Mesenchymal stem cell (in vitro differentiated cells and primary cell): ENCODE measurements at regions not wholly inside any gene's neighbourhood (a gene's known extent, or its start where the extent isn't known, plus 50 kb on each side); places are given as distances from the start of the nearest gene placed in this dataset.

Source experiments
- DNase-seq: peaks from one replicate; pipeline ENCODE4 v3.0.0-alpha.2; 2013
- H2AFZ ChIP-seq: one replicate; pipeline ENCODE4 v1.6.1; 2013; ENCODE audit warnings: low read depth, mild to moderate bottlenecking, control low read depth, inconsistent platforms, low read length, moderate library complexity
- H2AK5ac ChIP-seq: 2 replicates; pipeline ENCODE4 v1.6.1; 2013; ENCODE audit warnings: low read length, moderate library complexity, mild to moderate bottlenecking, inconsistent platforms; ENCODE audit not compliant: severe bottlenecking
- H2BK120ac ChIP-seq: one replicate; pipeline ENCODE4 v1.6.1; 2013; ENCODE audit warnings: low read depth, mild to moderate bottlenecking, inconsistent platforms, low read length, moderate library complexity
- H2BK12ac ChIP-seq, 2 experiments: one replicate each; pipeline ENCODE4 v1.6.1; 2013; ENCODE audit warnings: inconsistent platforms in 2 of 2, low read length in 2 of 2, mild to moderate bottlenecking in 2 of 2, moderate library complexity in 2 of 2, control low read depth in 1 of 2
- H2BK15ac ChIP-seq: one replicate; pipeline ENCODE4 v1.6.1; 2013; ENCODE audit warnings: mild to moderate bottlenecking, low read depth, inconsistent platforms; ENCODE audit not compliant: poor library complexity, severe bottlenecking
- H2BK5ac ChIP-seq: 2 replicates; pipeline ENCODE4 v1.6.1; 2013; ENCODE audit warnings: low read depth, mild to moderate bottlenecking, low read length, control low read depth, inconsistent platforms; ENCODE audit not compliant: poor library complexity, severe bottlenecking
- H3K14ac ChIP-seq, 2 experiments: one replicate each; pipeline ENCODE4 v1.6.1; 2013; ENCODE audit warnings: inconsistent platforms in 2 of 2, low read length in 2 of 2, control low read depth in 1 of 2, mild to moderate bottlenecking in 1 of 2, moderate library complexity in 1 of 2
- H3K18ac ChIP-seq, 2 experiments: one replicate each; pipeline ENCODE4 v1.6.1; 2013; ENCODE audit warnings: inconsistent platforms in 2 of 2, low read length in 2 of 2, control low read depth in 1 of 2, low read depth in 1 of 2, mild to moderate bottlenecking in 1 of 2
- H3K23ac ChIP-seq, 2 experiments: one replicate each; pipeline ENCODE4 v1.6.1; 2013; ENCODE audit warnings: inconsistent platforms in 2 of 2, low read length in 2 of 2, mild to moderate bottlenecking in 2 of 2, moderate library complexity in 2 of 2, control low read depth in 1 of 2
- H3K27ac ChIP-seq: 2 replicates; pipeline ENCODE4 v1.5.1; 2013; ENCODE audit warnings: mild to moderate bottlenecking, moderate library complexity, low read length, control low read depth, inconsistent platforms; ENCODE audit not compliant: poor library complexity, severe bottlenecking
- H3K27me3 ChIP-seq, 2 experiments: 2 replicates each; pipeline versions ENCODE4 v1.6.1 to v1.7.0; 2013; ENCODE audit warnings: low read length in 2 of 2, mild to moderate bottlenecking in 2 of 2, moderate library complexity in 2 of 2, control low read depth in 1 of 2, inconsistent platforms in 1 of 2; ENCODE audit not compliant: control insufficient read depth in 1 of 2, insufficient read depth in 1 of 2
- H3K36me3 ChIP-seq, 2 experiments: 2 replicates each; pipeline versions ENCODE4 v1.6.1 to v1.7.0; 2013; ENCODE audit warnings: low read length in 2 of 2, control low read depth in 1 of 2, inconsistent platforms in 1 of 2, low read depth in 1 of 2, mild to moderate bottlenecking in 1 of 2; ENCODE audit not compliant: insufficient read depth in 2 of 2, control insufficient read depth in 1 of 2
- H3K4ac ChIP-seq, 2 experiments: one replicate each; pipeline ENCODE4 v1.6.1; 2013; ENCODE audit warnings: inconsistent platforms in 2 of 2, low read length in 2 of 2, mild to moderate bottlenecking in 2 of 2, moderate library complexity in 2 of 2, control low read depth in 1 of 2, low read depth in 1 of 2
- H3K4me1 ChIP-seq: 2 replicates; pipeline ENCODE4 v1.6.1; 2013; ENCODE audit warnings: low read depth, low read length, control low read depth; ENCODE audit not compliant: control insufficient read depth, insufficient read depth
- H3K4me2 ChIP-seq: 2 replicates; pipeline ENCODE4 v1.6.1; 2013; ENCODE audit warnings: low read length, mild to moderate bottlenecking, inconsistent platforms; ENCODE audit not compliant: poor library complexity, severe bottlenecking
- H3K4me3 ChIP-seq, 2 experiments: 2 replicates each; pipeline versions ENCODE4 v1.5.1 to v1.7.0; 2013; ENCODE audit warnings: low read length in 2 of 2, mild to moderate bottlenecking in 2 of 2, control low read depth in 1 of 2, low read depth in 1 of 2; ENCODE audit not compliant: insufficient read depth in 1 of 2
- H3K79me1 ChIP-seq: replicated peaks from 2 replicates; pipeline ENCODE4 v1.6.1; 2013; ENCODE audit warnings: mild to moderate bottlenecking, control low read depth, low read length, inconsistent platforms; ENCODE audit not compliant: poor library complexity, severe bottlenecking
- H3K9ac ChIP-seq: 2 replicates; pipeline ENCODE4 v1.7.0; 2013; ENCODE audit warnings: mild to moderate bottlenecking, low read length, moderate library complexity
- H3K9me3 ChIP-seq: 2 replicates; pipeline ENCODE4 v1.7.0; 2013; ENCODE audit warnings: mild to moderate bottlenecking, low read length; ENCODE audit not compliant: control insufficient read depth
- H4K8ac ChIP-seq: one replicate; pipeline ENCODE4 v1.6.1; 2013; ENCODE audit warnings: inconsistent platforms, mild to moderate bottlenecking, low read length, moderate library complexity
- H4K91ac ChIP-seq: one replicate; pipeline ENCODE4 v1.6.1; 2013; ENCODE audit warnings: mild to moderate bottlenecking, low read length, inconsistent platforms
- WGBS: methylation state at CpG from one replicate; pipeline ENCODE4 v1.1.7; 2013; ENCODE audit warnings: mixed read lengths; 5-methylcytosine and 5-hydroxymethylcytosine counted together

DNA sequence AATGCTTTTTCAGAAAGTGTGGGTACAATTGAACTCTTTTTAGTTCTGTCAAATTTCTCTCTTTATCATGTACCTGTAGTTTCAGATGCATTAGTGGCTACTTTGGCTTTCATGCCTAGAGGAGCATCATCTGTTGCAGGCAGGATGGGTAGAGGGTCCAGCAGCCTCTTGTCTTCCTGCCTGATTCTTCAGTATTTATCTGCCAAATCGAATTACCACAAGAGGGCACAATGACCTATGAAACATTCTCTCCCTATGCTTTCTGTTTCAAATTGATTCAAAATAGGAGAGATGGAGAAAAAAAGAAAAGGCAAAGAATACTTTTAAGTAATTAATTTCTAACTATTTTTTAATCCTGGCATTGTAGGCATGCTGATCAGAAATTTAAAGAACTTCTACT lies 477.2 kb downstream of the TRIB2 start:
- no peak overlapping the region for H4K8ac ChIP-seq
- H3K27ac ChIP-seq: no peak overlapping the region
- H4K91ac ChIP-seq: no peak overlapping the region
- H2BK12ac ChIP-seq: no peak overlapping the region
- H3K27me3 ChIP-seq: no peaks in the 10 kb centered on the region
- H3K4me3 ChIP-seq: no peak overlapping the region
- no peaks in the 10 kb centered on the region for H3K79me1 ChIP-seq
- no peak overlapping the region for H2BK15ac ChIP-seq
- H2AFZ ChIP-seq: no peak overlapping the region
- no peaks in the 10 kb centered on the region for H3K36me3 ChIP-seq
- no peak overlapping the region for H2BK120ac ChIP-seq
- no peak overlapping the region for H2BK5ac ChIP-seq
- no peak overlapping the region for H3K18ac ChIP-seq
- no peak overlapping the region for H3K23ac ChIP-seq
- no peaks in the 10 kb centered on the region for H3K9me3 ChIP-seq
- H3K9ac ChIP-seq: peak overlapping the region; percentile 1
- H3K4me2 ChIP-seq: no peak overlapping the region
- H3K4ac ChIP-seq: no peak overlapping the region
- DNase-seq: peak; percentile 19
- H3K14ac ChIP-seq: no peak overlapping the region
- H2AK5ac ChIP-seq: no peak overlapping the region
- WGBS: no CpG with 5 or more reads among the region's 1 CpG
- H3K4me1 ChIP-seq: no peaks in the 10 kb centered on the region

DNA sequence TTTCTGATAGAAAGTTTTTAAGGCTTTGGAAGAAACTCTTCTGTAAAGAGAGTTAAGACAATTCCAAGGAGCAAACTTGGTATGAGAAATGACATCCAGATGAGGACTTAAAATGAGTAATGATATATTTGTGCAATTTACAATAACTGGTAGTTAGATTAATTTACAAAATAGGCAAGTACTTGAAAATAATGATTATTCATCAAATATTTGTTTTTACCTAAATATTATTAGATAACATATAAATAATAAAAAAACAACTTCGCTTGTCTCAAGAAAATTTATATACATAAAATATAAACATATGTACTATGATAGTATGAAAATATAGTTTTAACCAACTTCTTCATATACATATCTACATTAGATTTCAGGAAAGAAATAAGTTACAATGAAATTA lies 478.5 kb downstream of the TRIB2 start:
- Histone ChIP-seq H2BK5ac (no peak overlapping the region), H2BK12ac (no peak overlapping the region), H2AK5ac (no peak overlapping the region), H3K9me3 (no peaks in the 10 kb centered on the region), H2BK15ac (no peak overlapping the region), H3K4ac (no peak overlapping the region), H3K79me1 (no peaks in the 10 kb centered on the region), H3K27me3 (no peaks in the 10 kb centered on the region), H3K27ac (no peak overlapping the region), H3K18ac (no peak overlapping the region), H3K4me3 (no peak overlapping the region), H3K4me1 (no peaks in the 10 kb centered on the region), H2AFZ (no peak overlapping the region), H3K36me3 (no peaks in the 10 kb centered on the region), H3K4me2 (no peak overlapping the region), H3K23ac (no peak overlapping the region), H4K8ac (no peak overlapping the region), H2BK120ac (no peak overlapping the region), H4K91ac (no peak overlapping the region), H3K9ac (no peak overlapping the region), H3K14ac (no peak overlapping the region)
- DNase-seq: no peak
- no CpG with 5 or more reads among the region's 1 CpG for WGBS

- no peak overlapping the region for H3K4ac ChIP-seq
- H3K4me2 ChIP-seq: no peak overlapping the region
- H3K9ac ChIP-seq: no peak overlapping the region
- H2BK120ac ChIP-seq: no peak overlapping the region
- no peak overlapping the region for H3K27ac ChIP-seq
- no peak overlapping the region for H2BK15ac ChIP-seq
- H2AK5ac ChIP-seq: no peak overlapping the region
- no peak overlapping the region for H4K91ac ChIP-seq
- WGBS: no CpG with 5 or more reads among the region's 1 CpG
- no peaks in the 10 kb centered on the region for H3K79me1 ChIP-seq
- no peaks in the 10 kb centered on the region for H3K36me3 ChIP-seq
- no peaks in the 10 kb centered on the region for H3K4me1 ChIP-seq
- H3K4me3 ChIP-seq: no peak overlapping the region
- no peak overlapping the region for H2BK5ac ChIP-seq
- H3K27me3 ChIP-seq: no peaks in the 10 kb centered on the region
- no peak overlapping the region for H4K8ac ChIP-seq
- DNase-seq: no peak
- H3K9me3 ChIP-seq: no peaks in the 10 kb centered on the region
- H3K14ac ChIP-seq: no peak overlapping the region
- no peak overlapping the region for H2BK12ac ChIP-seq
- no peak overlapping the region for H2AFZ ChIP-seq
- H3K18ac ChIP-seq: no peak overlapping the region
- H3K23ac ChIP-seq: no peak overlapping the region
Observed at GRCh38 chr2:13197248-13197647, 480.5 kb downstream of the TRIB2 start.

DNA sequence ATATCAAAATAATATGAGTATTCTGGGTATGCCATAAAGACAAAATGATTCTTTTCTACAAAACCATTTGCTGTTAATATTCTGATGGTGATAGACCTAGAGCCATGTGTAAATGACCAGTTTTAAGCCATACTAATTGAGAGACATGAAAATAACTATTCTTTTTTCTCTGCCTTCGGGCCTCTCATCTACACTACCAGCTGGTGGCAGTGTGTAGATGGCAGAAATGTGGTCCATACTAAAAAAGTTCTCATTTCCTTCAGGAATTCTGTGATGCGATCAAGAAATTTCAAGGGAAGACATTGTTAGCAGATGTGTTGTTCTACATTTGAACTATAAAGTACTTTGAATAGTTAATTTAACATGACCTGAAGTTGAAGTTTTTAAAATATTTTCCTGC lies 485.2 kb downstream of the TRIB2 start:
- no peaks in the 10 kb centered on the region for H3K79me1 ChIP-seq
- WGBS: no CpG with 5 or more reads among the region's 2 CpGs
- H3K4me1 ChIP-seq: no peaks in the 10 kb centered on the region
- no peak overlapping the region for H2AK5ac ChIP-seq
- H2BK5ac ChIP-seq: no peak overlapping the region
- H2AFZ ChIP-seq: no peak overlapping the region
- H3K18ac ChIP-seq: no peak overlapping the region
- H2BK120ac ChIP-seq: no peak overlapping the region
- H3K23ac ChIP-seq: no peak overlapping the region
- H3K14ac ChIP-seq: no peak overlapping the region
- H3K4me3 ChIP-seq: no peak overlapping the region
- no peak overlapping the region for H4K91ac ChIP-seq
- no peak overlapping the region for H3K4ac ChIP-seq
- no peak overlapping the region for H2BK15ac ChIP-seq
- H3K9me3 ChIP-seq: no peaks in the 10 kb centered on the region
- H4K8ac ChIP-seq: no peak overlapping the region
- no peaks in the 10 kb centered on the region for H3K36me3 ChIP-seq
- no peak overlapping the region for H3K27ac ChIP-seq
- H3K9ac ChIP-seq: no peak overlapping the region
- H2BK12ac ChIP-seq: no peak overlapping the region
- no peak for DNase-seq
- no peaks in the 10 kb centered on the region for H3K27me3 ChIP-seq
- H3K4me2 ChIP-seq: no peak overlapping the region
